HEK293T (cell line): ENCODE measurements at regions not wholly inside any gene's neighbourhood (a gene's known extent, or its start where the extent isn't known, plus 50 kb on each side); places are given as distances from the start of the nearest gene placed in this dataset.

Experiments
- ELF4 ChIP-seq: fragments of 450-650 bp; IDR thresholded peaks from 2 replicates; pipeline ENCODE4 v1.6.1; 2017; ENCODE audit warnings: antibody characterized with exemption
- FOXA1 ChIP-seq: fragments of 450-650 bp; IDR thresholded peaks from 2 replicates; pipeline ENCODE4 v1.6.1; 2016; ENCODE audit warnings: mild to moderate bottlenecking
- FOXK2 ChIP-seq: fragments of 450-650 bp; IDR thresholded peaks from 2 replicates; pipeline ENCODE4 v1.6.1; 2016; ENCODE audit warnings: mild to moderate bottlenecking
- SP1 ChIP-seq: fragments of 450-650 bp; IDR thresholded peaks from 2 replicates; pipeline ENCODE4 v1.6.1; 2017

GRCh38 chr5:11898-12297 lies 80.1 kb upstream of the PLEKHG4B start:
- no peak for TF ChIP-seq FOXK2
- TF ChIP-seq ELF4, result no peak
- TF ChIP-seq SP1, result no peak
- TF ChIP-seq FOXA1, result no peak
